DMS114 treated with DMSO at 0.1 percent for 48 hours (cell line): ENCODE measurements at regions not wholly inside any gene's neighbourhood (a gene's known extent, or its start where the extent isn't known, plus 50 kb on each side); places are given as distances from the start of the nearest gene placed in this dataset.

ENCODE experiments used
- DNase-seq: peaks from one replicate; lab custom pipeline; 2025; ENCODE audit not compliant: unreplicated experiment; lab: John Stamatoyannopoulos, UW

DNA sequence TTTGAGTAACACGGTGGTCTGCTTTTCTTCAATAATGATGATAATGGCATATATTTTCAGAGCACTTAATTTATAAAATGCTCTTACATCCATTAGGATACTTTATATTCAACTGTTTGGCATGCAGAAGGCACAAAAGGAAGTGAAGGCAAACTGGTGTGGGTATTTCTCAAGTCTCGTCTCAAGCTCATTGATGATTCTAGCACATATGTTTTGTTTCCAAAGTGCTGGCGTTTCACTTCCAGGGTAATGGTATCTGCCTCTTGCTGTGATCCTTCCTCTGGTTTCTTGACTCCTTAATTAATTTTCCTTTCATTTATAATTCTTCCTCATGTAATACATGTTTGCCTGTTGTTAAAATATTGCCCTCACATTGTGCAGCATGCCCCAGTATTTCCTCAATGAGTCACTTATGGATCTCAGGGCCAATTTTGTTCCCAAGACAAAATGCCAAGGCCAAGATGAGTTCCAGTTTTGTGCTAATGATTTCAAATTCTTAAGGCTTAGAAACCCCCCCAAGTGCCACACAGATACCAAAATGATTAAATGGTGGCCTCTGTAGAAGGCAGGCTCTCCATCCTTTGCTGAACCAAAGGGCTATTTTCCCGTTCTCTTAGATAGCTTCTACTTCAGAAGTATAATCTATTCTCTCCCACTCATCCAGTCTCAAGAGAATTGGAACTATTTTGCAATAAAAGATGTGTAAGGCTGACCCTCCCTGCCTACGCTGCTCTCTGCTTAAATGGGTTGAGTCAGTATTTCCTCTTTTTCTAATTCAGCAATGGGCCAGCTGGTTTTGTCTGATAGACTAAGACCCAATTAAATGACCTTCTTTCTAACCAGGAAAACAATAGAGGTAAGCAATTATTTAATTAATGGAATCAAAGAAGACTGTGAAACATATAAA is 171.2 kb downstream of the ZNF365 start:
- DNase-seq, result no peak

DNA sequence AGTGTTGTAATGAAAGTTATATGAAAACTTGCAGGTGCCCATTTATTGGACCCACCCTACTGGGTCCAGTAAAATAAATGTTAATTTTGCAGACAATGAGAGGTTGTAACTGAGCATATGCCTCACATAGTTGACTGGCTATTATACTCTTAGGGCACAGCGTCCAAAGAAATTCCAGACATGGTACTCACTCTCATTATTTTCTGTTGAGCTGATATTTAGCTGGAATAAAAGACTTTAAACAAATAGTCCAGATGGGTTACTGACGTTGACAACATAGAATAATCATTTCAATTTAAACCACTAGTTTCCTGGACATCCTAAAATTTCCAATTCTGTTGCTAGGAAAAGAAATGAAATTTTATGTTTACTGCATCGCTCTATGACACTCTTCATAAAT is 174.5 kb downstream of the ZNF365 start:
- no peak for DNase-seq

DNA sequence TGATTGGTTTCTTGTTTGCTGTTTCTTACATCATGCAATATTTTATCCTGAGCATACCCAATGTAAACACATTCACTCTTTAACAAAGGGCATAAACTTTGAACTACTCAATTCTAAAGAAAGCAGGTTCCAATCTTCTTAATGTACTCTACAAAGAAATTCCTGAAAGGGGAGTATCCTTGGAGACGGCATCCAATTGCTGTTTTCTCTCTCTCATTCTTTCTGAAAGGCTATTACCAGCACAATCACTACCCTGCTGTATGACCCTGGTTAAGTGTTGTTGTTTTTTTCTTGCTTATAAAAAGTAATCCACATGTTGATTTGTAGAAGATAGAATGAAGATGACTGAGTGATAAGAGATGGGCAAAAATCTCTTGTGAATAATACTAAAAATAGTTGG is 176.0 kb downstream of the ZNF365 start:
- no peak for DNase-seq

- no peak for DNase-seq
These were observed 180.5 kb downstream of the ZNF365 start for GRCh38 chr10:62554632-62555199.

- DNase-seq, result no peak
These were observed 185.5 kb downstream of the ZNF365 start for GRCh38 chr10:62559481-62560200.

DNA sequence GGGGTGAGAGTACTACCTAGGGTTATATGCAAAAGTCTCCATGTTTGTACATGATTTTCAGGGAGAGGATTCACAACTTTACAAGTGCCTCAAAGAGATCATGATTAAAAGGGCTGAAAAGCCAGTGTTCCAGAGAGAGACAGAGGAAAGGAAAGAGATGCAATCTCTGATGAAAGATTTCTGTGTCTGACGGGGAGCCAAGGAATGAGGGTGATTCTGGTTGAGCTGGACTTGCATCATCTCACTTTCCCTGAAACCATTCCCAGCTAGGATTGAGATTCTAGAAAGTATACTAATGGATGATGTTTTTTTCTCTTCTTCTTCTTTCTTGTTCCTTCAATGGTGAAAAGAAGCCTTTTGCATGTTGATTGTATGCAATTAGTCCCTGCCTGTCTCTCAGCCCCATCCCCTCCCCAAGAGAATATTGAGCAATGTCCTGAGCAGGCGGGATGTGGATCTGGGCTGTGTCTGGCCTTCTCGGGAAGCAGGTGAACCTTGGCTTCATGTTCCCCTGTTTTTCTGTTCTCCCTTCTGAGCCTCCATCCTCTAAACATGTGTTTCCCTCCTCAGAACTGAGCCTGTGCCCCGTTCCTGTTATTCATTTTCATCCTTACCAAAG is 186.1 kb downstream of the ZNF365 start:
- DNase-seq, result no peak

GRCh38 chr10:62561151-62561550 is 187.0 kb downstream of the ZNF365 start:
- DNase-seq, result no peak

GRCh38 chr10:62562101-62562500 is 187.9 kb downstream of the ZNF365 start:
- no peak for DNase-seq

- DNase-seq, result no peak
These were observed 188.6 kb downstream of the ZNF365 start for GRCh38 chr10:62562795-62563194.

DNA sequence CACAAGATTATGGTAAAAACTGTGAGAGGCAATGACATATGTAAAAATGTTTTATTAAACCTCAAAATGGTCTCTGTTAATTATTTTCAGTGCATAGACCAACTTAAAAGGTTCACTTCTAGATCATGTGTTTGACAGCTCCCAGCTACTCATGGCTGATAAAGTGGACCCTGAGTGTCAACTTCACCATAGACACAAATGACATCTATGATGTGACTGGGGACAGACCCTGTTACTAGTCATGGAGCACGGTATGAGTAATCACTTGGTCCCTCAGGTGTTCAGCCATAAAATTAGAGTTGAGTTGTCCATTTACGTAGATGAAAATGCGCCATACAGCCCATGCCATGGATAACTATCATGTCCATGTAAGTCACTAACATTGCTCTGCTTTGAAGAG is 199.8 kb downstream of the ZNF365 start:
- DNase-seq, result no peak

DNA sequence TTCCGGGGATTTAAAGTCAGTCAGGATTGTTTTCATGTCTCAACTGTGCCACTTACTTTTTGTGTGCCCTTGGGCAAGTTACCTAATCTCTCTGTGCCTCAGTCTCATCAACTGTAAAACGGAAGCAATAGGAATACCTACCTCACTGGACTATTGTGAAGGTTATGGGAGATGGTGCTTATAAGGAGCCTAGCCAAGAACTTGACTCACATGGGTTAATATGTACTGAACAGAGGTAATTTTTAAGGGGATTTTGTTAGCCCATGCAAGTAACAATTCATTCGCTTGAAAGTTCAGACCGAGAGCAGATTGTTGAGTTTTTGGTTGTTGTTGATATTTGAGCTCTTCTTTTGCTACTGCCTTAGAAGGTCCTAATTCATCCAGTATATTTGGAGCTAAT is 202.9 kb downstream of the ZNF365 start:
- DNase-seq, result no peak

- no peak for DNase-seq
These were observed 203.6 kb downstream of the ZNF365 start for GRCh38 chr10:62577666-62578291.

- no peak for DNase-seq
These were observed 204.1 kb downstream of the ZNF365 start for GRCh38 chr10:62578301-62578700.

GRCh38 chr10:62578916-62579315 is 204.7 kb downstream of the ZNF365 start:
- DNase-seq, result no peak

DNA sequence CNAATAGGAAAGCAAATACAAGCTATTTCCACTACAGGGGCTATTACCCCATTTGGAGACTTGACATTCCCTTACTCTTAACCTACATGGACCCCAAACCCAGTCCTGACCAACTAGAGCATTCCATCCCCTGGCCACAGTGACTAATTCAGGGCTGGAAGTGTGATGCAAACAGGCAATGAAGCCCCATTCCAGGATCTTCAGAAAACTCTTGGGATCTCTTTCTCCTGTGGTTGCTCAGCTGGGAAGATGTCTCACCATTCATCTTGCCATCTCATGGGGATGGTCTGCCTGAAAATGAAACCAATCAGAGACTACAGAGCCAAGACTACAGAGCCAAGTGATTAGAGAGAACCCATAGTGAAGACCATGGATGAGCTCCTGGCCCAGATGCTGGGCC is 206.2 kb downstream of the ZNF365 start:
- no peak for DNase-seq

DNA sequence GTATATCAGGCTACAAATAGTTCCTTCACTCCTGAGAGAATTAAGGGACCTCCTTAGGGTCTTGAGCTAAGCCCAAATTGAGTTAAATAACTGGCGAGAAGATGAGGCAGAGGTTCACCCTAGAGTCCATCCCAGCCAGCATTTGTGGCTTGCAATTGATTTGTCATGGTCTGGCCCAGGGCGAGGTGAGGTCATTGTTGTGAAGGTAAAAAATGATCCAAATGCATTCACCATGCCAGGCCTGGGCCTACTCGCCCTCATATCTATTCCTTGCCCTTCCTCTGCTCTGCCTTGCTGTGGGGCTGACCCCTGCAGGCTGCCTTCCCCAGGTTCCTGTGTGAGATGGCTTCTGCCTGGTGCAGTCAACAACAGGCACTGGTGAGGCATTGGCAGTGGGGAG is 207.2 kb downstream of the ZNF365 start:
- no peak for DNase-seq

DNA sequence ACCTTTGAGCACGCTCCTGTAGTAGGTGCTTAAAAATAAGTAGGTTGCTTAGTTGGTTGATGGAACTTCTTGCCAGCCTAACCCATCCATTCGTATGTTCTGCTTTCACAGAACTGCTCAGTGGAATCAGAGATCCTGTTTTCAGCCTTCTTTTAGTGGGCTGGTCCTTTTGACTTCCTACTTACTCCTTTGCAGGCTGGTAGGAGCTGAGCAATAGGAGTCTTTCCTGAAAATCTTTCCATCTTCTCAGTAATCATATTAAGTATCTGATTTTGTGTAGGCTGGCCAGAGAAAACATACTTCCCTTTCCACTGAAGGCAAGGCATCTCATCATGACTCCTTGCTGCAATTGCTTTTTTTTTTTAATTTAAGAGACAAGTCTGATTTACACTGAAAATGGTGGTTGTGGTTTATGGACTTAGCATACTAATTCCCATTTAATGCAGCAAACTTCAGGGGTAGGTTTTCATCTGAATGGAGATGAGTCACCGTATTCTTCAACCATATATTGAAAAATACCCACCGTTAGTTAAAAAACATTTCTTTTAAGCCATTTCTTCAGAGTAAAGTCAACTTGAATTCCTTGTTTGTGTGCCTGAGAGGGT is 208.0 kb downstream of the ZNF365 start:
- no peak for DNase-seq

DNA sequence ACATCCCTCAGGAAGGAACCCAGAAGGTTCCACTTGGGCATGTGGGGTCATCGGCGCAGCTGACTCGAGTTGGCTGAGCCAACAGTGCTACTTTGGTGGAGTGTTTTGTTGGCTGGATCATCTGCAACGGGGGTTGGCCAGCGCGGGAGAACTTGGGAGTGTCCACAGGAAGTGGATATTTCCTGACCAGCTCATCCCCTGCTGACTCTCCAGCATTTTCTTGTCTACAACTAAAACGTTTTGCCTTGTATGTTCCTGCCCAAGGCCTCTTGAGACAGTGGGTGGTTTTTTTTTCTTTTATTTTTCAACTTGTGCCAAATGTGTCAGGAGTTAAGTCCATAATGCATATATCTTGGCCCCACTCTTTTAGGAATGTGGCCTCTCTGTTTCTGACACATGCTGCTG is 208.6 kb downstream of the ZNF365 start:
- DNase-seq, result no peak

DNA sequence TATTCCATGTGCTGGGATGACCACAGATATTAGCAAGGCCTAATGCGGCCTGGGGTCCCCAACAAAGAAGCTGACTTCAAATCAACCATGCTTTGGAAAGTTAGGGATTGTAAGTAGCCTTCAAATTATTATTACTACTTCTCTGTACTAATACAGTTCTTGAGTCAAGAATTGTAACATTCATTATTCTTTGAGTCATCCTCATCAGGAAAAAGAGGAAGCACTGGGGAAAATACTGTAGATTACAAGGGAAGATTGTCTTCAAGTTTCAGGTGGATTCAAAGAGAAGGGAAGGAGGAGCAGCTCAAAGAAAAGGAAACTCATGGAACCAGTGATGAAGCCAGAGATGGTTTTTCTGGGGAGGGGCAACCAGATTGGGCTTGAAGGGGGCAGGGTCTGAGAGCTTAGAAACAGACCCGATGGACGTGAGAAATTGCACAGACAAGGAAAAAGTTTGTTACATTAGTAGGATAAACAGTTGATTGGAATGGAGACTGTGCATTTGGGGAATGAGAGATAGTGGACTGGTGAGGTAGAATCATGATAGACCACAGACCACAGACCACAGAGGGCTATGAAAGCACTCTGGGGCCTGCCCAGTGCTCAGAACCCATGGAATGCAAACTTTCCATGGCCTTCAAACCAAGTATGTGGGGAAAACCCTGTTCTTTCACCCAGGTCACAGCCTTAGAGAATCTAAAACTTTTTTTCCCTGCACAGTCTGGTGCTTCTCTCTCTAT is 209.9 kb downstream of the ZNF365 start:
- DNase-seq, result no peak

DNA sequence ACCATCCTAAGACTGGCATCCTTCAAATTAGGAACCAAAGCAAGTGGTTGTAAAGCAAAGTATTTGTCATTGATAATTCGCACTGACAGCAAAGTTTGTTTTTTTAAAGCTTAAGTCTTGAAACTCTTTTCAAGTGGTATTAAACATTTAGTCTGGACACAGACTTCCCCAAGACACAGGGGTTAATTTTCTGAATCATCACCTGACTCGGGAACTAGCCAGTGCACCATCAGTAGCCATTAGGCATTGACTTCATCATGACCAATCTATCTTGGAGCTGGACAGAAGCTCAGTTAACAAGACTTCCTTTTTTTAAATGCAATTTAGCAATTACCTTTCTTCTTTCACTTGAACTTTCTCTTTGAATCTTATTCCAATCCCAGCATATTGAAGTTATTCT is 210.6 kb downstream of the ZNF365 start:
- no peak for DNase-seq
